SK-N-SH treated with all-trans-retinoic acid at 6 μM for 48 hours (cell line): ENCODE measurements at regions not wholly inside any gene's neighbourhood (a gene's known extent, or its start where the extent isn't known, plus 50 kb on each side); places are given as distances from the start of the nearest gene placed in this dataset.

Experiments
- ARNTL ChIP-seq: fragments of 450-650 bp; formaldehyde crosslinking; IDR thresholded peaks from 2 replicates; pipeline ENCODE4 v1.5.0; 2020; ENCODE audit warnings: low read depth, mild to moderate bottlenecking, moderate library complexity, borderline replicate concordance
- GLIS3 ChIP-seq: fragments of 250-450 bp; sonication (Bioruptor Pico); IDR thresholded peaks from 2 replicates; pipeline ENCODE4 v1.5.0; 2020; ENCODE audit warnings: mild to moderate bottlenecking, moderate library complexity
- TCF4 ChIP-seq: fragments of 250-450 bp; sonication (Bioruptor Pico); IDR thresholded peaks from 2 replicates; pipeline ENCODE4 v1.8.0; 2021; ENCODE audit warnings: mild to moderate bottlenecking, moderate library complexity, borderline replicate concordance
- ZFP30 ChIP-seq: fragments of 450-650 bp; formaldehyde crosslinking; IDR thresholded peaks from 2 replicates; pipeline ENCODE4 v1.5.0; 2022; ENCODE audit warnings: mild to moderate bottlenecking, moderate library complexity
- ZNF8 ChIP-seq: fragments of 450-650 bp; formaldehyde crosslinking; IDR thresholded peaks from 2 replicates; pipeline ENCODE4 v1.5.0; 2020; ENCODE audit warnings: mild to moderate bottlenecking, moderate library complexity

GRCh38 chr4:59994118-59994517 is 1206.0 kb upstream of the ADGRL3 start:
- TF ChIP-seq TCF4 (CRISPR knock-in tag): no peak
- no peak for TF ChIP-seq GLIS3
- no peak for TF ChIP-seq ZNF8 (CRISPR knock-in tag)
- no peak for TF ChIP-seq ARNTL (CRISPR knock-in tag)
- TF ChIP-seq ZFP30 (CRISPR knock-in tag): no peak
